Hippocampal formation (tissue), 2 donors: ENCODE measurements at regions not wholly inside any gene's neighbourhood (a gene's known extent, or its start where the extent isn't known, plus 50 kb on each side); places are given as distances from the start of the nearest gene placed in this dataset.

Experiments
- DNase-seq, 2 donors: peaks; one replicate each; lab custom pipeline; 2025; lab: John Stamatoyannopoulos, UW

GRCh38 chr2:241924069-241924908, 54.8 kb downstream of the RTP5 start:
- no peak for DNase-seq

GRCh38 chr2:241924909-241925250, 55.4 kb downstream of the RTP5 start:
- no peak for DNase-seq

DNA sequence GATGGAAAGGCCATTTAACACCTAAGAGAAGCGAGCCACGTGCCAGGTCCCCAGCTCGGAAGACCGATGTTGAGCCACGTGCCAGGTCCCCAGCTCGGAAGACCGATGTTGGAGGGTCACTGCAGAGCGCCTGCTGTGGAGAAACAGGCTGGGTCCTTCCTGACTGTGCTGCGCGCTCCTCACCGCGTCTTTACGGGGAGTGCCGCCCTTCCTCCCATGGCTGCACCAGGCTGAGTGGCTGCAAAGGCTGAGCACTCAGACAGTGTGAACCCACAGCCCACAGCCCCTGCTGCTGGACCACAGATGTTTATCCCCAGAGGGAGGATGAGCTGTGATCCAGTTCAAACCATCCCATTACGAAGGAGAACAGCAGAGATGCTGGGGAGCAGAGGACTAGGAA, 55.7 kb downstream of the RTP5 start:
- DNase-seq = no peak

- DNase-seq = peak in 1 of 2 donors; percentile 73
Measured at GRCh38 chr2:241925821-241926441, 56.4 kb downstream of the RTP5 start.

DNA sequence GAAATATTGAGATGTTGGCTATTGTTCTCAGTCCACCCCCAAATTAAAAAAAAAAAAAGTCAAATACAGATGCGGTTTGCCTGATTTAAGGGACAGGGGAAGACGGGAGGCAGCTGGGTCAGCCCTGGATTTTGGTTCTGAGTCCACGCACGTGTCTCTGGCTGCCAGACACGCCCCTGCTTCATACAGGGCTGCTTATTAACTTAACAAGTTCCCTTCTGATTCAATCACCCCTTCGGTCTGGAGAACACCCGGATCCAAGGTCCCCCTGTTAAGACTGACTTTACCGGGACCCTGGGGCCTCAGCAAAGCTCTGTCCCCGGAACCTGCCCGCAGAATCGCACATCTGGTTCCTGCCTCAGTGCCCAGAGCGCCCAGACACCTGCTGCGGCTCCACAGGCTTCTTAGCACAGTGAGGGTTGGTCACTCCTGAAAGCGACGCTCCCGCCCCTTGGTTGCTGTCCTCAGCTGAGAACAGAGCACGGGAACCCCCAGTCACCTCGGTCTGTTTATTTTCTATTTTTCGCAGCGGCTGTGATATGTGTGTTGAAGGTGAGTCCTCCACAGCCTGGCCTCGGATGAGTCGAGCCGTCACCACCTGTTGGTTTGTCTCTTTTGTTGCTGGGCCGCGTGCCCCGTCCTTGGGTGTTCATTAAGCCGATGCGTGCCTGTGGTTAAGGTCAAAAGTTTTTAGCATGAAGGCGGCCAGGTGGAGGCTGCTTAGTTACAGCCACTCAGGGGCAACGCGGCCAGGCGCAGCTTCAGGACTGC, 57.2 kb downstream of the RTP5 start:
- DNase-seq = no peak

- no peak for DNase-seq
Measured at GRCh38 chr2:241929551-241930490, 60.3 kb downstream of the RTP5 start.

- no peak for DNase-seq
Measured at GRCh38 chr2:241931084-241931975, 61.8 kb downstream of the RTP5 start.

DNA sequence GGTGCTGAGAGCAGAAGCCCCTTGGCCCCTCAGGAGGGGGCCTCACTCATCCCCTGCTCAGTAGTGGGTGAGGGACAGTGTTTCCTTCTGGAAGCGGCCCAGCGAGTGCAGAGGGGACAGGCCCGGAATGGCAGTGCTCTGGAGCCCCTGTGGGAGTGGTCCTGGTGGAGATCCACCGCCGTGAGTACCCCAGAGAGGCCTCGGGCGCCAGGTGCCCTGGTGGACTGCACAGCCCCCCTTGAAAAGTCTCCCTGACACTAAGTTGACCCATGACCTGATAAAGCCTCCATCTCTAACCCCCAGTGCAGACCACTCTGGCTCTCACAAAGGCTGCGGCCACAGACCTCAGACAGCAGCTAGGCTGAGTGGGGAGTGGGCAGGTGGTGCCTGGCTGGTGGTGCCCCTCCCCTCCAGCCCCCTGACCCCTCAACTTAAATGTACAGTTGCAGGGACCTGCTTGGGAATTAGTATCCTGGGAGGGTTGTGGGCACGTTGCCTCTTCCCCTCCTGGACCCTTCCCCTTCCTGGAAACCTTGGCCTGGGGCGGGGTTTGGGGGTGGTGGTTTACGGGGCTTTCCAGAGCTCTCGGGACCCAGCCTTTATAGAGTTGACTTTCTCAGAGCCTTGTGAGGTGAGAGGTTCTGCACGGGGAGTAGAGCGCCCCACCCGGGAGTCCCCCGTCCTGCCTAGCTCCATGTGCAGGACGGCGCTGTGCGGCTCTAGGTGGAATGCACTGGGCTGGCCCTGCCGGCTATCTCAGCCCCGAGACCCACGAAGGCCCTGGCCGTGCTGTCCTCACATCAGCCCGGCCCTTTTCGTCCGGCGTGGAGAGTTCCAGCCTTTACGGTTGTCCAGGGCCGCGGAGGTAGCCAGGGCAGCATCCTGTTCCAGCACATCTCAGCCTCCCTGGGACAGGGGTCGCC, 62.7 kb downstream of the RTP5 start:
- DNase-seq = no peak

GRCh38 chr2:241932899-241933178, 63.3 kb downstream of the RTP5 start:
- DNase-seq = no peak

DNA sequence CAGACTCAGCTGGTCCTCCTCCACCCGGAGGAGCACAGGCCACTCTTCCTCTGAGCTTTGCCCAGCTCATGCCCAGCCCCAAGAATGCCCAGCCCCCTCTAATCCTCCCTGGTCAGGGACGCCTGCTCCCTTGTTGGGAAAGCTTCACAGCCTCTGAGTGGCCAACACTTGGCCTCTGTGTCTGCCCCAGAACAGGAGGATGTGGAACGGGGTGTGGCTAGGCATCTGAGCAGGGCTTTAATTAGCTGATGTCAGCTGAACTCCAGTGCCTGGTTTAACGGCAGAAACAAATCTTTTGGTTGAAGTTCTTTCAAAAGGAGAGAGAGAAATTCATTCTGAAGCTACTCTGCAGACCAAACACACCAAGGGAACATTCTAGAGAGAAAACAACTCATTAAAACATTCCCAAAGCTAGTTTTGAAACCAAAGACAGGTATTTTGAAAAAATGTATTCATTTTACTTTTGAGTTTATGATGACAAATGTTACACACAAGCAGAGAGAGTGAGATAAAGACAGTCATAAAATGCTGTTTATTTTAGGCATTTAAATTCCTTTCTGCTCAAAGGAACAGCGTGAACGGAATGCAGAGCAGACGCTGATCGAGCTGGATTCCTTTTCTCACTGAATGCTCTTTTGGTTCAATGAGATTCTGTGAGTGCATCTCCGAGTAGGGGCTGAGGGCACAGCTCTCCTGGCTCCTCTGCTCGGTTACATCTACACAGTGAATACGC, 63.8 kb downstream of the RTP5 start:
- DNase-seq = peak; percentile 7 to 20

DNA sequence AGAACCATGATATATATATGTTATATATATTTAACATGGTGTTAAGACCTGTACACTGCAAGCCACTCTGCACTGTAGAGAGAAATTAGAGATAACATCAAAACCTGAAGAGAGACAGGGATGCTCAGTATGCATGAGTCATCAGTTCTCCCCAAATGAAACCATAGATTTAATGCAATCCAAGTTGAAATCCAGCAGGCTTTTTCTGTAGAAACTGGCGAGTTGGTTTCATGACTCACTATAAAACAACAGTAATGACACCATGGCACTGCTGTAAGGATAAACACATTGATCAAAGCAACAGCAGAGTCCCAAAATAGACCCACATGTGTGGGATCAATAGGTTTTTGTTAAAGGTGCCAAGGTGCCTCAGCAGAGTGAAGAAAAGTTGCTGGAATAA, 65.8 kb downstream of the RTP5 start:
- DNase-seq = no peak

- DNase-seq = no peak
Measured at GRCh38 chr2:241935774-241936173, 66.2 kb downstream of the RTP5 start.

DNA sequence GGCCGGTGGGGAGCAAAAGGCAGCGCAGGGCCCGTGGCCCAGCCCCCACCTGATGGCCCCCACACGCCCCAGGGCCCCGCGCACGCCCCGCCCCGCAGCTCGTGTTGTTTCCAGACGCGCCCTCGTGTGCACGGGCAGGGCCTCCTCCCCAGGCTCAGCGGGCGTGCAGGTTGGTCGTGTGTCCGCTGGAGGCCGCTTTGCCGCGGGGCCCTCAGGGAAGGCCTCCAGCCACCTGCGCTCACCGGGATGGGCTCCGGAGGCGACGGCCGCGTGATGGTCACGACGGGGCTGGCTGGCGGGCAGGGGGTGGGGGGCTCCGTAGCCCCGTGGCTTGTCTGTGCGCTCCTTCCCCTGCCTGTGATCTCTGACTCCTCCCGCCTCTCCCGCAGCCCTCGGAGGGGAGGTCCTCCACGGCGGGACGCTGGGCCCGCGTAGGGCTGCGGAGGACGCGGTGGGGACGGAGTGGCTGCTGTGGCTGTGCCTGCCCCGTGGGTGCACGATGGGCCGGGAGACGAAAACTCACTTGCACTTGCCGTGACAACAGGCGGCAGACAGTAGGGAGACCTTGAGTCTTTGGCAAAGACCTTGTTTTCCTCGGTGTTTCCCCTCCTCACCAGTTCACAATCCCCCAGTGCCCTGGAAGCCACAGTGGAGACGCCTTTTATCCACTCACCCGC, 67.1 kb downstream of the RTP5 start:
- DNase-seq = no peak

- DNase-seq = no peak
Measured at GRCh38 chr2:241937297-241937696, 67.8 kb downstream of the RTP5 start.

DNA sequence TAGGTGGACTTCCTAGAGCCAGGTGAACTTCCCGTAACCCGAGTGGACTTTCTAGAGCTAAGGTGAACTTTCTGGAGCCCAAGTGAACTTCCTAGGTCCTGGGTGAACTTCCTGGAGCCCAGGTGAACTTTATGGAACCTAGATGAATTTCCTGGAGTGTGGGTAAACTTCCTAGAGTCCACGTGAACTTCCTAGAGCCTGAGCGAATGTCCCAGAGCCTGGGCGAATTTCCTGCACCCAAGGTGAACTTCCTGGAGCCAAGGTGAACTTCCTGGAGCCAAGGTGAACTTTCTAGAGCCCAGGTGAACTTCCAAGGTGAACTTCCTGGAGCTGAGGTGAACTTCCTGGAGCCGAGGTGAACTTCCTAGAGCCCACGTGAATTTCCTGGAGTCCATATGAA, 70.0 kb downstream of the RTP5 start:
- DNase-seq = no peak

DNA sequence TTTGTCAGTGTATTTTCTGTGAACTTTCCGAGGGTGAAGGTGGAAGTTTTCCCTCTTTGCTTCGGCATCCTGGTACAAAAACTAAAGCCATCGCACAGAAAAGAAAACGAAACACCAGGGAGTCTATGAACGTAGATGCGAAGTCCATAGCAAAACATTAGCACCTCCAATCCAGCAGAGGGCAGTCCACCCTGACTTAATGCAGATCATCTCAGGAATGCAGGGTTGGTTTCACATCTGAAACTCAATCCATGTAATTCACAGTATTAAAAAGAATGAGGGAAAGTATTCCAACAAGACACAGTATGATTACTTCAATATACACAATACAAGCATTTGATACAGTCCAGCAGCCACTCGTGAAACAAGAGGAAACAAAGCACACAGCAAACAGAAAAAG, 70.8 kb downstream of the RTP5 start:
- DNase-seq = no peak

DNA sequence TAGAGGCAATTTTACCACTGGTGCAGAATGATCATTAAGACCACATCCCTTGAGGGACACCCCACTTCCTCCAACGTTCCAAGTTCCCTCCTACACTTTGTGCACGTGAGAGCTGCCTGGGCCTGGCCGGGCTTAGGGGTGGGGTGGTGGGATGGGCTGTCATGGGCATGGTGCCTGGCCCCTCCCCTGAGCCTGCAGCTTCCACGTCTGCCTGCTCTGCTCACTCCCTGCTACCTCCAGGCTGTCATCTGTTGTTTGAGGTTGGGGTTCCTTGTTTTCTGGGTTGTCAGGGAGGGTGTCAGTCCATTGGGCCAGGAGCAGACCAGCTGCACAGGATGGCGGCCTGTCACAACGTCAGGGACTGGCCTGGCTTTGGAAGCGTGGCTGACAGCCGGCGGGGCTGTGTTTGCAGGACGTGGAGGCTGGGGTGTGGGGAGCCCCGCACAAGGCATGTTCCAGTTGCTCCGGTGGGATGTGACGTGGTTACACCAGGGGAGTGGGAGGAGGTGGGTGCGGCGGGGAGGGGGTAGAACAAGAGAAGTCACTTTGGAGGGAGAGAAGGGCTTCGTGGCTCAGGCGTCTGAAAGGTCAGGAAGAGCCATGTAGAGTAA, 72.3 kb downstream of the RTP5 start:
- DNase-seq = no peak
